Esophagus muscularis mucosa (tissue), 3 donors: ENCODE measurements at regions not wholly inside any gene's neighbourhood (a gene's known extent, or its start where the extent isn't known, plus 50 kb on each side); places are given as distances from the start of the nearest gene placed in this dataset.

Experiments used
- CTCF ChIP-seq, 3 experiments: fragments of 200-600 bp in 2 of 3; fragments of 450-650 bp in 1 of 3; sonication (generic) in 2 of 3; IDR thresholded peaks; one replicate each; pipeline ENCODE4 v1.5.1; 2017 to 2019; ENCODE audit warnings: antibody characterized with exemption in 3 of 3, mild to moderate bottlenecking in 2 of 3, moderate library complexity in 1 of 3
- EP300 ChIP-seq: sonication (generic); formaldehyde crosslinking; IDR thresholded peaks from one replicate; pipeline ENCODE4 v1.6.1; 2017; ENCODE audit warnings: antibody characterized with exemption

GRCh38 chr6:98769546-98769945 is 64.8 kb upstream of the POU3F2 start:
- TF ChIP-seq EP300 = no peak
- no peak for TF ChIP-seq CTCF (IDR thresholded peaks at IDR 0.05)
